Testis (tissue), 2 donors: ENCODE measurements at regions not wholly inside any gene's neighbourhood (a gene's known extent, or its start where the extent isn't known, plus 50 kb on each side); places are given as distances from the start of the nearest gene placed in this dataset.
"Not testable (repeated sequence)": the region's sequence is repeated elsewhere in the genome, so short reads cannot be mapped to it uniquely, and the experiment has no call there.

Experiments
- DNase-seq: peaks from one replicate; pipeline ENCODE4 v3.0.0-alpha.2; 2019
- H3K27ac ChIP-seq, 2 donors: fragments of 200-600 bp; sonication (generic); one replicate each; pipeline ENCODE4 v1.5.1; 2019
- H3K27me3 ChIP-seq: fragments of 200-600 bp; sonication (generic); one replicate; pipeline ENCODE4 v1.5.1; 2019
- H3K36me3 ChIP-seq: fragments of 200-600 bp; sonication (generic); one replicate; pipeline ENCODE4 v1.5.1; 2017; ENCODE audit warnings: low read depth; ENCODE audit errors: missing control alignments
- H3K4me1 ChIP-seq: fragments of 200-600 bp; sonication (generic); one replicate; pipeline ENCODE4 v1.5.1; 2019
- H3K4me3 ChIP-seq, 2 donors: fragments of 200-600 bp; sonication (generic); one replicate each; pipeline ENCODE4 v1.5.1; 2017 to 2019
- H3K9me3 ChIP-seq: fragments of 200-600 bp; sonication (generic); one replicate; pipeline ENCODE4 v1.5.1; 2017
- CTCF ChIP-seq, 3 experiments: fragments of 450-650 bp in 2 of 3; fragments of 200-600 bp in 1 of 3; sonication (generic) in 1 of 3; IDR thresholded peaks; one replicate each; pipeline ENCODE4 v1.5.1; 2016 to 2019; ENCODE audit warnings: antibody characterized with exemption in 3 of 3, mild to moderate bottlenecking in 2 of 3, moderate library complexity in 1 of 3
- POLR2A ChIP-seq: fragments of 450-650 bp; IDR thresholded peaks from one replicate; pipeline ENCODE4 v1.6.1; 2017; ENCODE audit warnings: antibody characterized with exemption, mild to moderate bottlenecking, moderate library complexity
- WGBS, 2 donors: methylation state at CpG; one replicate each; pipeline ENCODE4 v1.1.5; 2018; 5-methylcytosine and 5-hydroxymethylcytosine counted together
- intact Hi-C: fragments of 100-400 bp; cut with DNase I; formaldehyde crosslinking; loops from one replicate; pipeline ENCODE4 v1.15.1; 2023; ENCODE audit warnings: low total_unique reads

GRCh38 chr10:123244747-123245146, 90.5 kb downstream of the BUB3 start:
- 90 to 100% methylated on average over 1 of the region's 1 CpG for WGBS, 2 donors
- Histone ChIP-seq H3K4me1 (no peaks in the 10 kb centered on the region), H3K9me3 (no peaks in the 10 kb centered on the region), H3K27me3 (no peaks in the 10 kb centered on the region), H3K4me3 (no peak overlapping the region), H3K36me3 (no peaks in the 10 kb centered on the region), H3K27ac (no peak overlapping the region)
- intact Hi-C loops: no loop called here
- TF ChIP-seq CTCF (IDR thresholded peaks at IDR 0.05): no peak
- no peak for TF ChIP-seq POLR2A
- DNase-seq: no peak

GRCh38 chr10:123245264-123245663, 91.1 kb downstream of the BUB3 start:
- TF ChIP-seq CTCF (IDR thresholded peaks at IDR 0.05): no peak
- no peak for TF ChIP-seq POLR2A
- H3K9me3 ChIP-seq: no peaks in the 10 kb centered on the region
- intact Hi-C loops: no loop called here
- H3K27me3 ChIP-seq: no peaks in the 10 kb centered on the region
- no peaks in the 10 kb centered on the region for H3K36me3 ChIP-seq
- no peak for DNase-seq
- H3K27ac ChIP-seq: no peak overlapping the region
- no peaks in the 10 kb centered on the region for H3K4me1 ChIP-seq
- WGBS, 2 donors: 95 to 96% methylated on average over 9 of the region's 9 CpGs
- no peak overlapping the region for H3K4me3 ChIP-seq

- no peaks in the 10 kb centered on the region for H3K4me1 ChIP-seq
- DNase-seq: no peak
- no peak overlapping the region for H3K4me3 ChIP-seq
- no peaks in the 10 kb centered on the region for H3K36me3 ChIP-seq
- WGBS, 2 donors: 45% methylated on average over 1 of the region's 1 CpG
- no peak for TF ChIP-seq CTCF (IDR thresholded peaks at IDR 0.05)
- no peak for TF ChIP-seq POLR2A
- intact Hi-C loops: no loop called here
- no peak overlapping the region for H3K27ac ChIP-seq
- H3K9me3 ChIP-seq: no peaks in the 10 kb centered on the region
- H3K27me3 ChIP-seq: no peaks in the 10 kb centered on the region
Measured at GRCh38 chr10:123249894-123250293, 95.7 kb downstream of the BUB3 start.

- intact Hi-C loops: no loop called here
- Histone ChIP-seq H3K9me3 (no peaks in the 10 kb centered on the region), H3K27me3 (no peaks in the 10 kb centered on the region), H3K4me3 (no peak overlapping the region), H3K27ac (no peak overlapping the region), H3K36me3 (no peaks in the 10 kb centered on the region), H3K4me1 (no peaks in the 10 kb centered on the region)
- TF ChIP-seq CTCF (IDR thresholded peaks at IDR 0.05) (no peak), POLR2A (no peak)
- DNase-seq: no peak
- 81 to 82% methylated on average over 4 of the region's 4 CpGs for WGBS, 2 donors
Measured at GRCh38 chr10:123250640-123251039, 96.4 kb downstream of the BUB3 start.

DNA sequence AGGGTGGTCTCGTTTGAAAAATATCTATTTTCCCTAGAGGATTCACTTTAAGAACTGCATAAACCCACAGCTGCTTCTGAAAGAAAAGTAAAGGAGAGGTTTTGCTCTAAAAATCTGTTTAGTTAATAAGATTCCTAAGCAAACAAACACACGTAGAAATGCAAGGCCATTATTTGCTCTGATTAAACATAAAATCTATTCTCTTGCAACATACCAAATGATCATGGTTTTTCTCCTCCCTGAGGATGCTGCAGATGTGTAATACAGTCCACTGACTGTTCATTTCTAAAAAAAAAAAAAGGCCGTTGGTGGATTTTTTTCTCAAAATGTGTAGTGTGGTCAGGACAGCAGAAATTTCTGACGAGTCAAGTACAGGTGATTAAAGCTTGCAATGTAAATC, 98.6 kb downstream of the BUB3 start:
- whole genome bisulfite sequencing, 2 donors: 70% methylated on average over 4 of the region's 4 CpGs
- intact Hi-C loops: no loop called here
- Histone ChIP-seq H3K9me3 (no peaks in the 10 kb centered on the region), H3K27ac (no peak overlapping the region), H3K36me3 (no peaks in the 10 kb centered on the region), H3K27me3 (no peaks in the 10 kb centered on the region), H3K4me1 (no peaks in the 10 kb centered on the region), H3K4me3 (no peak overlapping the region)
- no peak for DNase-seq
- no peak for TF ChIP-seq POLR2A
- TF ChIP-seq CTCF (IDR thresholded peaks at IDR 0.05): no peak

DNA sequence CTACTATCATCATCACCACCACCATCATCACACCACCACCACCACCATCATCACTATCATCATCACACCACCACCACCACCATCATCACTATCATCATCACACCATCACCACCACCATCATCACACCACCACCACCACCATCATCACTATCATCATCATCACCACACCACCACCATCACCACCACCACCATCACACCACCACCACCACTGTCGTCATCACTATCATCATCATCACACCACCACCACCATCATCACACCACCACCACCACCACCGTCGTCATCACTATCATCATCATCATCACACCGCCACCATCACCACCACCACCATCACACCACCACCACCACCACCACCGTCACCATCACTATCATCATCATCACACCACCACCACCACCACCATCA, 100.1 kb downstream of the BUB3 start:
- H3K27ac ChIP-seq, intact Hi-C loops, H3K4me3 ChIP-seq, H3K4me1 ChIP-seq, DNase-seq, H3K9me3 ChIP-seq, H3K27me3 ChIP-seq, H3K36me3 ChIP-seq: not testable (repeated sequence)
- WGBS, 2 donors: 74 to 76% methylated on average over 5 of the region's 5 CpGs
